Psoas muscle (tissue), 7 donors: ENCODE measurements at regions not wholly inside any gene's neighbourhood (a gene's known extent, or its start where the extent isn't known, plus 50 kb on each side); places are given as distances from the start of the nearest gene placed in this dataset.

ENCODE experiments used
- ATAC-seq, 4 donors: fragments of 200-7000 bp; cut with Tn5 transposase; one replicate each; pipeline ENCODE4 v1.9.1; 2020; ENCODE audit warnings: moderate library complexity in 3 of 4, mild to moderate bottlenecking in 2 of 4
- DNase-seq, 2 donors: peaks; one replicate each; pipeline ENCODE4 v3.0.0-alpha.2; 2020
- H3K27ac ChIP-seq: fragments of 200-600 bp; one replicate; pipeline ENCODE4 v1.8.0; 2022
- H3K27me3 ChIP-seq, 3 donors: fragments of 200-600 bp in 1 of 3; one replicate each; pipeline versions ENCODE4 v1.6.1 to v1.8.0; 2013 to 2022; ENCODE audit warnings: low read length in 2 of 3, mild to moderate bottlenecking in 2 of 3, moderate library complexity in 1 of 3; ENCODE audit not compliant: insufficient read depth in 3 of 3
- H3K36me3 ChIP-seq, 2 donors: fragments of 200-600 bp in 1 of 2; one replicate each; pipeline versions ENCODE4 v1.6.1 to v1.8.0; 2013 to 2022; ENCODE audit warnings: low read depth in 1 of 2, mild to moderate bottlenecking in 1 of 2, moderate library complexity in 1 of 2; ENCODE audit not compliant: insufficient read depth in 1 of 2
- H3K4me1 ChIP-seq: fragments of 200-600 bp; one replicate; pipeline ENCODE4 v1.8.0; 2022
- H3K4me3 ChIP-seq: fragments of 200-600 bp; one replicate; pipeline ENCODE4 v1.8.0; 2022; ENCODE audit warnings: mild to moderate bottlenecking
- H3K9me3 ChIP-seq: fragments of 200-600 bp; one replicate; pipeline ENCODE4 v1.8.0; 2022
- CTCF ChIP-seq: fragments of 200-600 bp; IDR thresholded peaks from one replicate; pipeline ENCODE4 v1.8.0; 2022; ENCODE audit warnings: antibody characterized with exemption
- WGBS, 3 donors: extraction: QIAGEN DNeasy Blood & Tissue Kit; methylation state at CpG; one replicate each; pipeline versions ENCODE4 v1.1.6 to v1.1.7; 2013; 5-methylcytosine and 5-hydroxymethylcytosine counted together
- intact Hi-C, 2 donors: fragments of 100-400 bp; cut with DNase I; formaldehyde crosslinking; loops; one replicate each; pipeline versions ENCODE4 v1.11.0 to v1.14.2; 2022
- donor health status: healthy with polysubstance abuse.
- donor health status: DM: no; HTN: no; CAD: no; lungs with moderate emphysema.
- donor health status: Bipolar disorder and iron deficiency.
- donor health status: healthy.
- donor health status: DM: yes; HTN: yes; CAD: no.
- donor health status: DM: no; HTN: no; CAD: no.
- donor health status: DM: yes; HTN: yes; CAD: no.

GRCh38 chr2:8577573-8577972 is 104.3 kb upstream of the ID2 start:
- H3K27ac ChIP-seq, result no peak overlapping the region
- no peaks in the 10 kb centered on the region for H3K36me3 ChIP-seq
- peaks cover 0 to 4% (median 2%) of the 10 kb centered on the region in 3 donors for H3K27me3 ChIP-seq
- WGBS, 3 donors, result 74 to 77% (median 75%) methylated on average over 8 of the region's 8 CpGs
- TF ChIP-seq CTCF, result no peak
- H3K4me1 ChIP-seq, result no peaks in the 10 kb centered on the region
- H3K9me3 ChIP-seq, result no peaks in the 10 kb centered on the region
- intact Hi-C loops, result no loop called here
- no peak overlapping the region for H3K4me3 ChIP-seq
- DNase-seq (no peak), ATAC-seq (no peak)

GRCh38 chr2:8578335-8579244 is 103.3 kb upstream of the ID2 start:
- 85 to 88% (median 87%) methylated on average over 19 of the region's 19 CpGs for WGBS, 3 donors
- H3K27ac ChIP-seq, result no peak overlapping the region
- no peaks in the 10 kb centered on the region for H3K4me1 ChIP-seq
- no peaks in the 10 kb centered on the region for H3K9me3 ChIP-seq
- ATAC-seq, result no peak
- no peaks in the 10 kb centered on the region for H3K36me3 ChIP-seq
- H3K27me3 ChIP-seq, result peaks cover 0 to 4% (median 2%) of the 10 kb centered on the region in 3 donors
- H3K4me3 ChIP-seq, result no peak overlapping the region
- intact Hi-C loops, result no loop called here
- no peak for DNase-seq
- TF ChIP-seq CTCF, result no peak

GRCh38 chr2:8579485-8580085 is 102.3 kb upstream of the ID2 start:
- Histone ChIP-seq H3K9me3 (no peaks in the 10 kb centered on the region), H3K27ac (no peak overlapping the region), H3K36me3 (no peaks in the 10 kb centered on the region), H3K4me3 (no peak overlapping the region), H3K27me3 (peaks cover 0 to 4% (median 2%) of the 10 kb centered on the region in 3 donors), H3K4me1 (no peaks in the 10 kb centered on the region)
- no peak for TF ChIP-seq CTCF
- WGBS, 3 donors, result 78 to 90% (median 85%) methylated on average over 6 of the region's 6 CpGs
- ATAC-seq, result no peak
- no peak for DNase-seq
- intact Hi-C loops, result no loop called here

DNA sequence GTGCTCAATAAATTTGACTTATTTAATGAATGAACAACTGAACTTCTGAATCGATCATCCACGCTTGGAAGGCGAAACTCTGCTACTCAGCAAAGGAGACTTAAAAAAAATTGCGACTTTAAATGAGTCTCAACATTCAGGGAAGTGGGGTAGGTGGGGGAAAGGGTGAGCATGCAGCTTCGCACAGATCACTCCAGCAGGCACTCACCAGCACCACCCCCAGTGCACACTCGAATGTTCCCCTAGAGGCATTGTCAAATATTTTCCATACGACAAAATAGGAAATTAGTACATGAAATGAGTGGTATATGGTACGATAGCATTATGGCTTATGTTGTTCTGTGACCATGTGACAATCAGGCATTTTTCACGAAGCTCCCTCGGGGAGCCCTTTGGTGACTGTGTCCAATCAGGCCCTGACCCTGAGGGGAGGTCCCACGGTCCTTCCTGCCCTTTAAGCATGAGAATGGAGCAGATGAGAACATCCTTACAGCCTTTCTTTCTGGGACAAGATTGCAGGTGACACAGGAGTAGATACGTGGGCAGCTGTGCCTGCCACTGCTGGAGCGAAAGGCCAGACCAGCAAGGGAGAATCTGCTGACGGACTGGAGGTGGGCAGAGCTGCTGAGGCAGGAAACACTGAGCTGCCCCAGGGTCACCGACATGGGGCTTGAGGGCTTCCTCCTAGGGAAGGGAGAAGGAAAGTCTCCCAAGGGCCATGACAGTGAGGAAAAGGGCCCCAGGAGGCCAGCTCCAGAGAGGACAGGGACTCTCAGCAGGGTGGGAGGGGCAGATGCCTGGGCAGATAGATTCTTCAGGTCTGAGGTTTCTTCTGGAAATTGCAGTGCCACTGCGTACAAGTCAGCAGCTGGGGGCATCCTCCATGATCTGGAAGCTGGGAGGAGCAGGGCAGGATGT is 101.3 kb upstream of the ID2 start:
- H3K4me3 ChIP-seq, result no peak overlapping the region
- intact Hi-C loops, result no loop called here
- H3K4me1 ChIP-seq, result no peaks in the 10 kb centered on the region
- no peak for TF ChIP-seq CTCF
- ATAC-seq (no peak), DNase-seq (no peak)
- no peaks in the 10 kb centered on the region for H3K9me3 ChIP-seq
- 75 to 79% (median 77%) methylated on average over 16 of the region's 16 CpGs for whole genome bisulfite sequencing, 3 donors
- H3K27ac ChIP-seq, result no peak overlapping the region
- peaks cover 0 to 2% (median 0%) of the 10 kb centered on the region in 3 donors for H3K27me3 ChIP-seq
- no peaks in the 10 kb centered on the region for H3K36me3 ChIP-seq
